DOHH2 (cell line): ENCODE measurements at regions not wholly inside any gene's neighbourhood (a gene's known extent, or its start where the extent isn't known, plus 50 kb on each side); places are given as distances from the start of the nearest gene placed in this dataset.

Experiments
- H3F3A ChIP-seq: fragments of 200-600 bp; sonication (generic), shearing (Covaris generic); 2 replicates; pipeline ENCODE4 v1.6.0; 2016; ENCODE audit warnings: antibody characterized with exemption, mild to moderate bottlenecking; ENCODE audit not compliant: control insufficient read depth, insufficient read depth
- H3K27ac ChIP-seq: fragments of 200-600 bp; sonication (generic); 2 replicates; pipeline ENCODE4 v1.5.1; 2014; ENCODE audit warnings: low read depth, mild to moderate bottlenecking, low read length, moderate library complexity
- H3K27me3 ChIP-seq: fragments of 200-600 bp; sonication (generic); 2 replicates; pipeline ENCODE4 v1.6.1; 2014; ENCODE audit warnings: mild to moderate bottlenecking, low read length, mixed read lengths; ENCODE audit not compliant: control insufficient read depth
- H3K36me3 ChIP-seq: fragments of 200-600 bp; sonication (generic); 2 replicates; pipeline ENCODE4 v1.6.1; 2014; ENCODE audit warnings: mild to moderate bottlenecking, low read length, moderate library complexity, mixed read lengths; ENCODE audit not compliant: control insufficient read depth
- H3K4me1 ChIP-seq: fragments of 200-600 bp; sonication (generic); 2 replicates; pipeline ENCODE4 v1.6.1; 2014; ENCODE audit warnings: mild to moderate bottlenecking, low read length, mixed read lengths; ENCODE audit not compliant: control insufficient read depth
- H3K4me2 ChIP-seq: fragments of 200-600 bp; sonication (generic); 2 replicates; pipeline ENCODE4 v1.6.0; 2014; ENCODE audit warnings: mild to moderate bottlenecking, low read length, moderate library complexity
- H3K4me3 ChIP-seq: fragments of 200-600 bp; sonication (generic); 2 replicates; pipeline ENCODE4 v1.5.1; 2014; ENCODE audit warnings: mild to moderate bottlenecking, low read length, mixed read lengths
- H3K79me2 ChIP-seq: fragments of 200-600 bp; sonication (generic); 2 replicates; pipeline ENCODE4 v1.6.1; 2014; ENCODE audit warnings: mild to moderate bottlenecking, low read length, mixed read lengths; ENCODE audit not compliant: control insufficient read depth
- H3K9me2 ChIP-seq: fragments of 200-600 bp; sonication (generic); replicated peaks from 2 replicates; pipeline ENCODE4 v1.6.1; 2014; ENCODE audit warnings: mild to moderate bottlenecking, low read length, mixed read lengths; ENCODE audit not compliant: control insufficient read depth
- H3K9me3 ChIP-seq: fragments of 200-600 bp; sonication (generic); 2 replicates; pipeline ENCODE4 v1.6.1; 2014; ENCODE audit warnings: antibody characterized with exemption, low read length, mixed read lengths; ENCODE audit not compliant: control insufficient read depth, insufficient read depth
- H4K20me1 ChIP-seq: fragments of 200-600 bp; sonication (generic); 2 replicates; pipeline ENCODE4 v1.6.0; 2014; ENCODE audit warnings: low read depth, mild to moderate bottlenecking, antibody characterized with exemption, low read length, moderate library complexity; ENCODE audit not compliant: control insufficient read depth, insufficient read depth
- EZH2phosphoT487 ChIP-seq: fragments of 200-600 bp; sonication (generic); IDR thresholded peaks from 2 replicates; pipeline ENCODE4 v1.6.1; 2017; ENCODE audit warnings: borderline replicate concordance, mild to moderate bottlenecking, antibody characterized with exemption, low read length, moderate library complexity, mixed read lengths
- TF ChIP-seq, protein P1 (sequence below): fragments of 200-600 bp; sonication (generic); IDR thresholded peaks from one replicate; pipeline ENCODE4 v1.5.1; 2014; ENCODE audit warnings: antibody characterized with exemption, mild to moderate bottlenecking, low read depth, low read length; ENCODE audit not compliant: poor library complexity, severe bottlenecking

DNA sequence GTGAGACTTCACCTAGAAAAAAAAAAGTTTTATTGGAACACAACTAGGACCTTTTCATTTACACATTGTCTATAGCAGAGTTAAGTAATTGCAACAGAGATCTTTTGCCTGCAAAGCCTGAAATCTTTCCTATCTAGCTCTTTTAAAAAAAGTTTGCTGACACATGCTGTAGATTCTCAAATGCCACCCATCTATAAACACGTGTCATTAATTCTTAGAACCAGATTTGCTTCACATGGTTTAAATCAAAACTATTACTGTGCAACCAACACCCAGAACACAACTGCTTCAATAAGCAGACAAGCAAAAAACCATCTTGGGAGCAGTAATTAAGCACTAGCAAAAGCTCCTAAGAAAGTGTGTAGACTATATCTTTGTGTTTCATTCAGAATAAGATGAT lies 55.0 kb downstream of the OXSM start:
- TF ChIP-seq, protein P1, sequence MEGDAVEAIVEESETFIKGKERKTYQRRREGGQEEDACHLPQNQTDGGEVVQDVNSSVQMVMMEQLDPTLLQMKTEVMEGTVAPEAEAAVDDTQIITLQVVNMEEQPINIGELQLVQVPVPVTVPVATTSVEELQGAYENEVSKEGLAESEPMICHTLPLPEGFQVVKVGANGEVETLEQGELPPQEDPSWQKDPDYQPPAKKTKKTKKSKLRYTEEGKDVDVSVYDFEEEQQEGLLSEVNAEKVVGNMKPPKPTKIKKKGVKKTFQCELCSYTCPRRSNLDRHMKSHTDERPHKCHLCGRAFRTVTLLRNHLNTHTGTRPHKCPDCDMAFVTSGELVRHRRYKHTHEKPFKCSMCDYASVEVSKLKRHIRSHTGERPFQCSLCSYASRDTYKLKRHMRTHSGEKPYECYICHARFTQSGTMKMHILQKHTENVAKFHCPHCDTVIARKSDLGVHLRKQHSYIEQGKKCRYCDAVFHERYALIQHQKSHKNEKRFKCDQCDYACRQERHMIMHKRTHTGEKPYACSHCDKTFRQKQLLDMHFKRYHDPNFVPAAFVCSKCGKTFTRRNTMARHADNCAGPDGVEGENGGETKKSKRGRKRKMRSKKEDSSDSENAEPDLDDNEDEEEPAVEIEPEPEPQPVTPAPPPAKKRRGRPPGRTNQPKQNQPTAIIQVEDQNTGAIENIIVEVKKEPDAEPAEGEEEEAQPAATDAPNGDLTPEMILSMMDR: no peak
- no peak for TF ChIP-seq EZH2phosphoT487
- H4K20me1 ChIP-seq: no peaks in the 10 kb centered on the region
- H3K27ac ChIP-seq: no peak overlapping the region
- H3K79me2 ChIP-seq: no peaks in the 10 kb centered on the region
- no peaks in the 10 kb centered on the region for H3F3A ChIP-seq
- no peaks in the 10 kb centered on the region for H3K4me1 ChIP-seq
- no peaks in the 10 kb centered on the region for H3K9me3 ChIP-seq
- H3K9me2 ChIP-seq: no peaks in the 10 kb centered on the region
- no peak overlapping the region for H3K4me3 ChIP-seq
- H3K27me3 ChIP-seq: no peaks in the 10 kb centered on the region
- no peak overlapping the region for H3K4me2 ChIP-seq
- no peaks in the 10 kb centered on the region for H3K36me3 ChIP-seq

DNA sequence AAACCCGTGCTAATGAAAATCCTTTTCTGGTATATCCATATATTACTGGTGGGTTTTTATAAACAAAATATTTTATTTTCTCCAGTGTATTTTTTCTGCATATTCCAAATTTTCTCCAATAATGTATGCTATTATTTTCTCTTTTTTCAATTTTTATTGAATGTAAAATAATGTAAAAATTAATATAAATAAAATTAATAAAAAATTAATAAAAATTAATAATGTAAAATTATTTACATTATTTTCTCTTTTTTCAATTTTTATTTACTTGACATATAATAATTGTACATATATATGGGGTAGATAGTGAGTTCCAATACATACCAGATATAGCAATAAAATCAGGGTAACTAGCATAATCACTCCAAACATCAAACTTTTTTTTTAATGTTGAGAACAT lies 56.4 kb downstream of the OXSM start:
- no peak overlapping the region for H3K4me3 ChIP-seq
- H3K4me1 ChIP-seq: no peaks in the 10 kb centered on the region
- H3K27me3 ChIP-seq: no peaks in the 10 kb centered on the region
- H3K9me3 ChIP-seq: no peaks in the 10 kb centered on the region
- H3K4me2 ChIP-seq: no peak overlapping the region
- no peaks in the 10 kb centered on the region for H3K36me3 ChIP-seq
- no peaks in the 10 kb centered on the region for H3K79me2 ChIP-seq
- TF ChIP-seq, protein P1: no peak
- TF ChIP-seq EZH2phosphoT487: no peak
- no peak overlapping the region for H3K27ac ChIP-seq
- H3K9me2 ChIP-seq: no peaks in the 10 kb centered on the region
- no peaks in the 10 kb centered on the region for H4K20me1 ChIP-seq
- H3F3A ChIP-seq: no peaks in the 10 kb centered on the region

DNA sequence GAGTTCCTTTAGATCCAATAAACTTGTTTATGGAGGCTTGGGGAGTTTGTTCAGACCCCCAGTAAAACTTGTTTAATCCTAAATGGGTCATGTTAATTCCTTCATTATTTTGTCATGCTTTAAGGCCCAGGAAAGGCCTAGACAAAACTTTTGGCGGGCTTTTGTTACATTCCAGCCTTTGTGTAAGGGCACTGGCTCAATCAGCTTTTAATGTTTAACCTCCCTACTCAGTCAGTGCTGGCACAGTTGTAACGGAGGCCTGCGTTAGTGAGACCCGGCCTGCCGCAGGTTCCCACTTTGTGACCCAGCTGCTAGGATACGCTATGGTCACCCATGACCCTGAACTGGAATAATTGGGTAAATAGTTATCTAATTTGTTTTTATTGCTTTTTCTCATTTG lies 59.2 kb downstream of the OXSM start:
- Histone ChIP-seq H3F3A (no peaks in the 10 kb centered on the region), H3K79me2 (no peaks in the 10 kb centered on the region), H3K4me1 (no peaks in the 10 kb centered on the region), H3K9me2 (no peaks in the 10 kb centered on the region), H3K9me3 (no peaks in the 10 kb centered on the region), H3K4me3 (no peak overlapping the region), H3K36me3 (no peaks in the 10 kb centered on the region), H4K20me1 (no peaks in the 10 kb centered on the region), H3K27ac (no peak overlapping the region), H3K27me3 (no peaks in the 10 kb centered on the region), H3K4me2 (no peak overlapping the region)
- no peak for TF ChIP-seq EZH2phosphoT487
- TF ChIP-seq, protein P1: no peak
